Fibroblast of villous mesenchyme (primary cell): ENCODE measurements at regions not wholly inside any gene's neighbourhood (a gene's known extent, or its start where the extent isn't known, plus 50 kb on each side); places are given as distances from the start of the nearest gene placed in this dataset.
"Not testable (repeated sequence)": the region's sequence is repeated elsewhere in the genome, so short reads cannot be mapped to it uniquely, and the experiment has no call there.

ENCODE experiments used
- DNase-seq: peaks from one replicate; pipeline ENCODE4 v3.0.0-alpha.2; 2010; ENCODE audit warnings: low read depth
- H3K4me3 ChIP-seq: 2 replicates; pipeline ENCODE4 v1.5.1; 2011; ENCODE audit warnings: low read depth, mild to moderate bottlenecking, low read length
- CTCF ChIP-seq: IDR thresholded peaks from 2 replicates; pipeline ENCODE4 v1.5.1; 2012; ENCODE audit warnings: low read depth, mild to moderate bottlenecking, low read length; ENCODE audit not compliant: insufficient read depth

- DNase-seq: no peak
- no peak for TF ChIP-seq CTCF
- H3K4me3 ChIP-seq: no peak overlapping the region
Measured at GRCh38 chr7:69090936-69091335, 507.3 kb upstream of the AUTS2 start.

DNA sequence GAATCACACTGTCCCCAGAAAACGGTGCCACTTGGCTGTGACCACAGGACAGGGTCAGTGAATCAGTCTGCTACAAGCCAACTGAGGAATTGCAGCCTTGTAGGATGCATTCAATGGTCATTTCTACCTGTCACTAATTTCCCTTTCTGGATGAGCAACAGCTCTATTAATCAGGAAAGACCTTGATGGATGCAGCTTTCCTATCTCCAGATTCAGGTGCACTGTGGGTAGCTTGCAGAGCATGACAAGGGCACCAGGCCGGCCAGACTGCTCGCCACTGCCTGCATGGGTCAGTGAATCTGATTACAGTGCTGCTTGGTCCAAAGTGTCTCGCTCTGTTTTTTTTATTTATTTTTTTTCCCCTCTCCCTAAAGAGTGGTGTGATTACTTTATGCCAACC is 506.8 kb upstream of the AUTS2 start:
- H3K4me3 ChIP-seq: no peak overlapping the region
- DNase-seq: no peak
- TF ChIP-seq CTCF: no peak

- H3K4me3 ChIP-seq: no peak overlapping the region
- no peak for DNase-seq
- TF ChIP-seq CTCF: no peak
Measured at GRCh38 chr7:69095127-69095526, 503.1 kb upstream of the AUTS2 start.

DNA sequence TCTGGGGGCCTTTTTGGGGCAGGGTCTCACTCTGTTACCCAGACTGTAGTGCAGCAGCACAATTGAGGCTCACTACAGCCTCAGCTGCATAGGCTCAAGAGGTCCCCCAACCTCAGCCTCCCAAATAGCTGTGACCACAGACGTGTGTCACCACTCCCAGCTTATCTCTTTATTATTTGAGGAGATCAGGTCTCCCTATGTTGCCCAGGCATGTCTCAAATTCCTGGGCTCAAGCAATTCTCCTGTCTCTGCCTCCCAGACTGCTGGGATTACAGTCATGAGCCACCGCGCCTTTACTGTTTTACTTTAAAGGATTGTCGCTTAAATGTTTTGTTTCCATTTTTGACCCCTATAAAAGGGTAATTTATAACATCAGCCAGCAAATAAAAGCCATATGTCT is 502.6 kb upstream of the AUTS2 start:
- TF ChIP-seq CTCF: no peak
- no peak for DNase-seq
- no peak overlapping the region for H3K4me3 ChIP-seq

DNA sequence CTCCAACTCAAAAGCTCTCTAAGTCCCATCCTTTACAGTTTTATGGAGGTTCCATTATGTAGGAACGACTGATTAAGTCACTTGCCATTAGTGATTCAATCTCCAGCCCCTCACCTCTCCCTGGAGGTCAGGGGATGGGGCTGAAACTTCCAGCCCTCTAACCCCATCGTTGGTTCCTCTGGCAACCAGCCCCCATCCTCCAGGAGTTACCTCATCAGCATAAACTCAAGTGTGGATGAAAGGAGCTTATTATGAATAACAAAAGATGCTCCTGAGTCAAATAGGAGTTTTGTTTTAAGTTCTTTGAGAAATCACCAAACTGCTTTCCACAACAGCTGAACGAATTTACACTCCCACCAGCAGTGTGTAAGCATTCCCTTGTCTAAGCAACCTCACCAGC is 494.3 kb upstream of the AUTS2 start:
- DNase-seq: no peak
- TF ChIP-seq CTCF: no peak
- H3K4me3 ChIP-seq: no peak overlapping the region

DNA sequence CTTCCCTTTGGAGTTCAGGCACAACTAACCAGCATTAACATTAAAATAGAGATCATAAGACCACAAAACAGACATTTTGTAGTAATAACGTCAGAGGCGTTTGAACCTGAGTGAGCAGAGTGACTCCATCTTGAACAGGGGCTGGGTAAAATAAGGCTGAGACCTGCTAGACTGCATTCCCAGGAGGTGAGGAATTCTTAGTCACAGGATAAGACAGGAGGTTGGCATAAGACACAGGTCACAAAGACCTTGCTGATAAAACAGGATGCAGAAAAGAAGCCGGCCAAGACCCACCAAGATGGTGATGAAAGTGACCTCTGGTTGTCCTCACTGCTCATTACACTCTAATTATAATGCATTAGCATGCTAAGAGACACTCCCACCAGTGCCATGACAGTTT is 493.2 kb upstream of the AUTS2 start:
- TF ChIP-seq CTCF: no peak
- no peak for DNase-seq
- H3K4me3 ChIP-seq: no peak overlapping the region

GRCh38 chr7:69105981-69106380 is 492.3 kb upstream of the AUTS2 start:
- no peak for DNase-seq
- no peak for TF ChIP-seq CTCF
- no peak overlapping the region for H3K4me3 ChIP-seq

GRCh38 chr7:69106449-69106848 is 491.8 kb upstream of the AUTS2 start:
- not testable (repeated sequence) for DNase-seq

DNA sequence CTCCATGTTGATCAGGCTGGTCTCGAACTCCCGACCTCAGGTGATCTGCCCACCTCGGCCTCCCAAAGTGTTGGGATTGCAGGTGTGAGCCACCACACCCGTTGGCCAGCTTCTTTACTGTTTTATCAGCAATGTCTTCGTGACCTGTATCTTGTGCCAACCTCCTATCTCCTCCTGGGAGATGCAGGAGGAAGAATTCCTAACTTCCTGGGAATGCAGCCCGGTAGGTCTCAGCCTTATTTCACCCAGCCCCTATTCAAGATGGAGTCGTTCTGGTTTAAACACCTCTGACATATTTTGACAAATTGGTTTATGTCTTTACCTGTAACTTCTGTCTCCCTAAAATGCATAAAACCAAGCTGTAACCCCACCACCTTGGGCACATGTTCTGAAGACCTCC is 491.3 kb upstream of the AUTS2 start:
- H3K4me3 ChIP-seq, DNase-seq: not testable (repeated sequence)

More at GRCh38 chr7:69106449-69106848, 491.8 kb upstream of the AUTS2 start:
- H3K4me3 ChIP-seq: not testable (repeated sequence)
